HEK293 (cell line): ENCODE measurements at regions not wholly inside any gene's neighbourhood (a gene's known extent, or its start where the extent isn't known, plus 50 kb on each side); places are given as distances from the start of the nearest gene placed in this dataset.

ENCODE experiments used
- CTCF ChIA-PET: fragments of 350-600 bp; formaldehyde crosslinking; extraction: SDS; loops from one replicate; lab custom pipeline; 2021; ENCODE audit warnings: antibody characterized with exemption; lab: Yijun Ruan, JAX
- POLR2A ChIA-PET: fragments of 300-600 bp; formaldehyde crosslinking; extraction: SDS; loops from one replicate; lab custom pipeline; 2020; ENCODE audit warnings: antibody characterized with exemption, inconsistent platforms; lab: Yijun Ruan, JAX
- H3K27ac ChIP-seq: fragments of 200-500 bp; sonication (Bioruptor generic); 2 replicates; pipeline ENCODE4 v1.5.1; 2014; ENCODE audit warnings: low read depth, low read length, control low read depth, inconsistent platforms; ENCODE audit errors: extremely low read depth
- H3K36me3 ChIP-seq, 2 experiments: fragments of 200-500 bp in 1 of 2; sonication (Bioruptor generic) in 1 of 2; 1 replicate in 1 of 2; 2 replicates in 1 of 2; pipeline ENCODE4 v1.5.1; 2014 to 2017; ENCODE audit warnings: inconsistent platforms in 2 of 2, low read length in 2 of 2; ENCODE audit not compliant: control insufficient read depth in 2 of 2, insufficient read depth in 1 of 2
- H3K4me1 ChIP-seq: fragments of 200-500 bp; sonication (Bioruptor generic); 2 replicates; pipeline ENCODE4 v1.5.1; 2014; ENCODE audit warnings: mild to moderate bottlenecking, low read length, inconsistent platforms; ENCODE audit not compliant: control insufficient read depth, insufficient read depth
- H3K4me3 ChIP-seq: 2 replicates; pipeline ENCODE4 v1.5.1; 2011; ENCODE audit warnings: low read depth, mild to moderate bottlenecking, control low read depth, low read length, moderate library complexity
- H3K9me3 ChIP-seq: fragments of 200-500 bp; sonication (Bioruptor generic); 2 replicates; pipeline ENCODE4 v1.5.1; 2014; ENCODE audit warnings: low read depth, low read length, inconsistent platforms; ENCODE audit not compliant: control insufficient read depth, insufficient read depth
- KLF9 ChIP-seq: fragments of 450-650 bp; formaldehyde crosslinking; IDR thresholded peaks from 2 replicates; pipeline ENCODE4 v1.5.1; 2016; ENCODE audit warnings: missing biosample characterization, missing genetic modification characterization, low read depth
- PATZ1 ChIP-seq: fragments of 450-650 bp; formaldehyde crosslinking; IDR thresholded peaks from 2 replicates; pipeline ENCODE4 v1.5.1; 2016; ENCODE audit warnings: missing biosample characterization, missing genetic modification characterization
- PRDM1 ChIP-seq: fragments of 450-650 bp; formaldehyde crosslinking; IDR thresholded peaks from 2 replicates; pipeline ENCODE4; 2016; ENCODE audit warnings: missing biosample characterization, missing genetic modification characterization
- SP3 ChIP-seq: fragments of 450-650 bp; formaldehyde crosslinking; IDR thresholded peaks from 2 replicates; pipeline ENCODE4 v1.5.1; 2016; ENCODE audit warnings: missing biosample characterization, missing genetic modification characterization
- YY1 ChIP-seq: fragments of 450-650 bp; formaldehyde crosslinking; IDR thresholded peaks from 2 replicates; pipeline ENCODE4 v1.5.1; 2018; ENCODE audit warnings: missing biosample characterization, missing genetic modification characterization
- ZBTB10 ChIP-seq: fragments of 450-650 bp; formaldehyde crosslinking; IDR thresholded peaks from 2 replicates; pipeline ENCODE4 v1.5.1; 2016; ENCODE audit warnings: missing biosample characterization, missing genetic modification characterization
- ZBTB21 ChIP-seq: fragments of 450-650 bp; formaldehyde crosslinking; IDR thresholded peaks from 2 replicates; pipeline ENCODE4 v1.5.1; 2017; ENCODE audit warnings: missing biosample characterization, missing genetic modification characterization
- ZBTB48 ChIP-seq: fragments of 450-650 bp; formaldehyde crosslinking; IDR thresholded peaks from 2 replicates; pipeline ENCODE4 v1.5.1; 2016; ENCODE audit warnings: missing biosample characterization, missing genetic modification characterization
- ZFP37 ChIP-seq: fragments of 450-650 bp; formaldehyde crosslinking; IDR thresholded peaks from 2 replicates; pipeline ENCODE4 v1.5.1; 2016; ENCODE audit warnings: missing biosample characterization, missing genetic modification characterization
- ZNF140 ChIP-seq: fragments of 450-650 bp; formaldehyde crosslinking; IDR thresholded peaks from 2 replicates; pipeline ENCODE4 v1.5.1; 2016; ENCODE audit warnings: missing biosample characterization, missing genetic modification characterization
- ZNF157 ChIP-seq: fragments of 450-650 bp; formaldehyde crosslinking; IDR thresholded peaks from 2 replicates; pipeline ENCODE4 v1.5.1; 2016; ENCODE audit warnings: missing biosample characterization, missing genetic modification characterization
- ZNF24 ChIP-seq: fragments of 450-650 bp; formaldehyde crosslinking; IDR thresholded peaks from 2 replicates; pipeline ENCODE4 v1.5.1; 2016; ENCODE audit warnings: missing biosample characterization, missing genetic modification characterization
- ZNF248 ChIP-seq: fragments of 450-650 bp; formaldehyde crosslinking; IDR thresholded peaks from 2 replicates; pipeline ENCODE4 v1.5.1; 2017; ENCODE audit warnings: missing biosample characterization, missing genetic modification characterization
- ZNF311 ChIP-seq: fragments of 450-650 bp; formaldehyde crosslinking; IDR thresholded peaks from 2 replicates; pipeline ENCODE4 v1.5.1; 2017; ENCODE audit warnings: missing biosample characterization, missing genetic modification characterization, borderline replicate concordance
- ZNF449 ChIP-seq: fragments of 450-650 bp; formaldehyde crosslinking; IDR thresholded peaks from 2 replicates; pipeline ENCODE4 v1.5.1; 2017; ENCODE audit warnings: missing biosample characterization, mild to moderate bottlenecking, missing genetic modification characterization, moderate library complexity
- ZNF473 ChIP-seq: fragments of 450-650 bp; formaldehyde crosslinking; IDR thresholded peaks from 2 replicates; pipeline ENCODE4 v1.5.1; 2017; ENCODE audit warnings: missing biosample characterization, missing genetic modification characterization
- ZNF544 ChIP-seq: fragments of 450-650 bp; formaldehyde crosslinking; IDR thresholded peaks from 2 replicates; pipeline ENCODE4 v1.5.0; 2017; ENCODE audit warnings: missing biosample characterization, missing genetic modification characterization
- ZNF548 ChIP-seq: fragments of 450-650 bp; formaldehyde crosslinking; IDR thresholded peaks from 2 replicates; pipeline ENCODE4 v1.5.1; 2016; ENCODE audit warnings: missing biosample characterization, missing genetic modification characterization
- ZNF571 ChIP-seq: fragments of 450-650 bp; formaldehyde crosslinking; IDR thresholded peaks from 2 replicates; pipeline ENCODE4 v1.5.0; 2017; ENCODE audit warnings: missing biosample characterization, missing genetic modification characterization
- ZNF621 ChIP-seq: fragments of 450-650 bp; formaldehyde crosslinking; IDR thresholded peaks from 2 replicates; pipeline ENCODE4 v1.5.1; 2017; ENCODE audit warnings: missing biosample characterization, missing genetic modification characterization
- ZNF629 ChIP-seq: fragments of 450-650 bp; formaldehyde crosslinking; IDR thresholded peaks from 2 replicates; pipeline ENCODE4 v1.5.1; 2017; ENCODE audit warnings: missing biosample characterization, missing genetic modification characterization
- ZNF660 ChIP-seq: fragments of 450-650 bp; IDR thresholded peaks from 2 replicates; pipeline ENCODE4 v1.5.1; 2018; ENCODE audit warnings: missing biosample characterization, mild to moderate bottlenecking, missing genetic modification characterization
- ZNF777 ChIP-seq: fragments of 450-650 bp; formaldehyde crosslinking; IDR thresholded peaks from 2 replicates; pipeline ENCODE4 v1.5.1; 2017; ENCODE audit warnings: missing biosample characterization, missing genetic modification characterization, borderline replicate concordance
- ZNF785 ChIP-seq: fragments of 450-650 bp; formaldehyde crosslinking; IDR thresholded peaks from 2 replicates; pipeline ENCODE4 v1.5.1; 2016; ENCODE audit warnings: missing biosample characterization, missing genetic modification characterization

GRCh38 chr11:98659431-98659830 lies 361.3 kb upstream of the CNTN5 start:
- Histone ChIP-seq H3K36me3 (no peaks in the 10 kb centered on the region), H3K4me1 (no peaks in the 10 kb centered on the region), H3K27ac (no peak overlapping the region), H3K4me3 (no peak overlapping the region), H3K9me3 (no peaks in the 10 kb centered on the region)
- CTCF ChIA-PET, result no interaction called here
- no peak for TF ChIP-seq ZNF449 (tag by site-specific recombination)
- TF ChIP-seq ZNF660 (tag by site-specific recombination), result no peak
- TF ChIP-seq ZNF24 (tag by site-specific recombination), result no peak
- TF ChIP-seq ZNF544 (tag by site-specific recombination), result no peak
- TF ChIP-seq PRDM1 (tag by site-specific recombination), result no peak
- no peak for TF ChIP-seq ZNF157 (tag by site-specific recombination)
- no peak for TF ChIP-seq PATZ1 (tag by site-specific recombination)
- TF ChIP-seq ZNF777 (tag by site-specific recombination), result no peak
- no peak for TF ChIP-seq ZBTB48 (tag by site-specific recombination)
- TF ChIP-seq ZFP37 (tag by site-specific recombination), result no peak
- POLR2A ChIA-PET, result no interaction called here

GRCh38 chr11:98674390-98674789 lies 346.4 kb upstream of the CNTN5 start:
- no peaks in the 10 kb centered on the region for H3K4me1 ChIP-seq
- TF ChIP-seq ZNF311 (tag by site-specific recombination), result no peak
- TF ChIP-seq, all 188 proteins: peak for 0
- ChIA-PET POLR2A (no interaction called here), CTCF (interaction anchor here (0.6 kb wide), 1 partner anchor 299 kb away, joined by 3 read pairs; no protein-coding TSS in a partner anchor)
- no peak overlapping the region for H3K27ac ChIP-seq
- no peak overlapping the region for H3K4me3 ChIP-seq
- H3K36me3 ChIP-seq, result no peaks in the 10 kb centered on the region
- H3K9me3 ChIP-seq, result no peaks in the 10 kb centered on the region

- Histone ChIP-seq H3K36me3 (no peaks in the 10 kb centered on the region), H3K9me3 (no peaks in the 10 kb centered on the region), H3K4me1 (no peaks in the 10 kb centered on the region), H3K27ac (no peak overlapping the region), H3K4me3 (no peak overlapping the region)
- CTCF ChIA-PET, result interaction anchor here (0.6 kb wide), 1 partner anchor 53 kb away, joined by 5 read pairs; no protein-coding TSS in a partner anchor
- POLR2A ChIA-PET, result no interaction called here
- TF ChIP-seq KLF9 (tag by site-specific recombination) (no peak), ZNF140 (tag by site-specific recombination) (no peak), ZNF248 (tag by site-specific recombination) (no peak), ZBTB10 (tag by site-specific recombination) (no peak), ZNF629 (tag by site-specific recombination) (no peak), ZNF548 (no peak), YY1 (no peak), ZBTB21 (tag by site-specific recombination) (no peak), ZNF571 (no peak), ZBTB48 (tag by site-specific recombination) (no peak), ZNF785 (tag by site-specific recombination) (no peak), ZNF473 (tag by site-specific recombination) (no peak), ZNF621 (tag by site-specific recombination) (no peak), SP3 (tag by site-specific recombination) (no peak)
Measured at GRCh38 chr11:98679673-98680072, 341.1 kb upstream of the CNTN5 start.
